HCT116 (cell line): ENCODE measurements at regions not wholly inside any gene's neighbourhood (a gene's known extent, or its start where the extent isn't known, plus 50 kb on each side); places are given as distances from the start of the nearest gene placed in this dataset.

Source experiments
- CBX3 ChIP-seq: IDR thresholded peaks from 2 replicates; pipeline ENCODE4 v1.6.1; 2012; ENCODE audit warnings: low read depth
- CTCF ChIP-seq, 3 experiments: fragments of 200-600 bp in 1 of 3; sonication (generic) in 1 of 3; IDR thresholded peaks in 2 of 3; conservative IDR thresholded peaks in 1 of 3; 2 replicates each; pipeline ENCODE4 v1.5.1; 2012 to 2017; ENCODE audit warnings: low read depth in 2 of 3, low read length in 2 of 3, antibody characterized with exemption in 1 of 3, borderline replicate concordance in 1 of 3, control low read depth in 1 of 3, mild to moderate bottlenecking in 1 of 3, mixed read lengths in 1 of 3, mixed run types in 1 of 3, moderate library complexity in 1 of 3; ENCODE audit not compliant: insufficient read depth in 1 of 3
- EGR1 ChIP-seq: IDR thresholded peaks from 2 replicates; pipeline ENCODE4 v1.6.1; 2012; ENCODE audit warnings: low read depth
- JUND ChIP-seq: IDR thresholded peaks from 2 replicates; pipeline ENCODE4 v1.6.1; 2012
- SP1 ChIP-seq: IDR thresholded peaks from 2 replicates; pipeline ENCODE4 v1.6.1; 2012; ENCODE audit warnings: low read depth

DNA sequence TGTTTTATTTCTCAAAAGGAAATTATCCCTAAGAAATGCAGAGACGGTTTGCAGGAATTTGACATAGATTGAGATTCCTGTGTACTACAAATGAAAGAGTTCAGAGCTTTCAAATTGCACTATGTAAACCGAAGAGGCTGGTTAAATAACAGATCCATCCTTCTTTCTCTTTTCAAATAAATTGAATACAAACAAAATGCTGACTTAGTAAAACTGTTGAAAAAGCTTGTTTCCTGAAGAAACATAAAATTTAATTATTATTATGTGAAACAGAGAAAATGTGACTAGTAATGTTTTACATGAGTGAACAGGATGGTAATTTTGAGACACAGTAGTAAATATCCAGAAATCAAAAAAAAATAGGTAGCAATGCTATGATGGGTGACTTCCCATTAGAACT is 441.2 kb downstream of the LRRIQ3 start:
- no peak for TF ChIP-seq CBX3
- no peak for TF ChIP-seq CTCF (IDR thresholded peaks at IDR 0.05 in 2 of 3, conservative IDR thresholded peaks at IDR 0.05 in 1 of 3; ENCODE audit: borderline replicate concordance in 1 of 3, insufficient read depth in 1 of 3, low read depth in 2 of 3, low read length in 2 of 3)
- no peak for TF ChIP-seq EGR1
- no peak for TF ChIP-seq SP1
- TF ChIP-seq JUND, result no peak
